GM21529 (cell line): ENCODE measurements at regions not wholly inside any gene's neighbourhood (a gene's known extent, or its start where the extent isn't known, plus 50 kb on each side); places are given as distances from the start of the nearest gene placed in this dataset.

Experiments used
- ATAC-seq: cut with Tn5 transposase; IDR thresholded peaks from one replicate; pipeline ENCODE4 v1.9.1; 2021; ENCODE audit not compliant: unreplicated experiment

DNA sequence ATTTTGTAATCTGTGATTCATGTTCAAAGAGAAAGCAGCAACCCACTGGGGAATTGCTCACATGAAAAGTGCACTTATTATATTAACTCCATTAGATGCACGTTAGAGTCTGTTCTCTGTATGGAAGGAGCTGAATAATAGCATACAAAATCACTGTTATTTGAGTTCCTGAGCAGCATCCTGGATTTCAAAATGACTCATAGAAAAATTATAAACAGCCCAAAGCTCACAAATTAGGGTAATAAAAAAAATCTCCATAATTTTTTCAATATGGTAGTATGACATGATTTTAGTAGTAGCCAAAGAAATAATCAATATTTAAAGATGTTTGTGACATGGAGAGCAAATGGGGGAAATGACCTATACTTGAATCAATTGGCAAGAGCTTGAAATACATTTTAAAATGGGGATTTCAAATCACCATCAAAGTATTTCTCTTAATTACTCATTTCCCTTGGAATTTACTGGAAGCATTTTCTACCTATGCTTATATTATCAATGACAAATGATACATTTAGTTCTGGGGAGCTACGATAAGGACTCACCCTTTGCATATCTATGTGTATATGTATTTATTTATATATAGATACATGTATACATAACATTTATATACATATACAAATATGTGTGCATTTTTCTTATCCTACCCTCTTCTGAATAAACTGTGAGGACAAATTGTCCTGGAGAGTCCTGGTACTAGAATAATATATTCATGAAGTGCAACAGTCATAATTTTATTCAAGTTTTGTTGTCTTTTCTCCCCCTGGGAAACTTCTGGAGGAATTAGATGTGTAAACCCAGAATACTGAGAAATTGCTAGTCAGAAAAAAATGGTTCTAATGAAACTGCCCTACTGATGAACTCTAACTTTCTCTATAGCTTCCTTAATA, 116.3 kb downstream of the RPL22L1 start:
- ATAC-seq, result no peak

DNA sequence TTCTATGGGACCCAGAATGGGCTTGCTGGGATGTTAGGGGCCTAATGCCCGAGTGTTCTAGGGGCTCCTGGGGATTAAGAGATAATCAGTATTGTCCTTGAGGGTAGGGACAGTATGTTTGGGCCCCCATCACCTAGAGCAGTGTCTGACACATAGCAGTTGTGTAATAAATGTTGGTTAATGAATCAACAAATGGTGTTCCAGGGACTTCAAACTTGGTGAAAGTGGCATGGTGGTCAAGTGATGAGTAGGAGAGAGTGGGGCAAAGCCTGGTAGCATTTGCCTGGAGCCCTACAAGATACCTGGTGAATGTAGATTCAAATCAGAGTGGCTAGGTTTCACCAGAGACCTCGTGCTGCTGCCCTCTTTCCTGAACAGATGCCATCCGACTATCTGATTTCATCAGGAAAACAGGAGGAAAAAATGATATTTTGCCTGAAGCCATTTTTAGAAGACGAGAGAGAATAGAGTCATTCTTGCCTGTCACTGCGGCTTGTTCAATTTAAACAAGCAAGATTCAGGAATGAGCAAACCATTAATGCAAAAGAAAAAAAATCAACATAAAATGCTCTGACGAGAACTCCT, 117.3 kb downstream of the RPL22L1 start:
- ATAC-seq, result no peak

DNA sequence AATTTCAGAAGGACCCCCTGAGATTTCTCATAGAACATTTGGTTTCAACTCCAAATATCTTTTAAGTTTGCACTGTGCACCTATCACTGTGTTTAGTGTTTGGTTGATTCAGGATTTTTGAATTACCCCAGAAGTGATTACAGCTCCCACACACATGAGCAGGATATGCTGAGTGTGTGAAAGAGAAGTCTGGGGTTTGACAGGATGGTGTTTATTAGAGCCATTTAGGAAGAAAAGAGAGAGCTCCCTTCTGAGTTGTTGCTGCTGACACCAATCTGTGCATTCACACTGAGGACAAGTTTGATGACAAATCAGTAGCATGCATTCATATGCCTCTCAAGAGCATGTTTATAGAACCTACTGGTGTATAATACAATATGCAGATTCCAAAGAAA, 118.1 kb downstream of the RPL22L1 start:
- ATAC-seq, result no peak

DNA sequence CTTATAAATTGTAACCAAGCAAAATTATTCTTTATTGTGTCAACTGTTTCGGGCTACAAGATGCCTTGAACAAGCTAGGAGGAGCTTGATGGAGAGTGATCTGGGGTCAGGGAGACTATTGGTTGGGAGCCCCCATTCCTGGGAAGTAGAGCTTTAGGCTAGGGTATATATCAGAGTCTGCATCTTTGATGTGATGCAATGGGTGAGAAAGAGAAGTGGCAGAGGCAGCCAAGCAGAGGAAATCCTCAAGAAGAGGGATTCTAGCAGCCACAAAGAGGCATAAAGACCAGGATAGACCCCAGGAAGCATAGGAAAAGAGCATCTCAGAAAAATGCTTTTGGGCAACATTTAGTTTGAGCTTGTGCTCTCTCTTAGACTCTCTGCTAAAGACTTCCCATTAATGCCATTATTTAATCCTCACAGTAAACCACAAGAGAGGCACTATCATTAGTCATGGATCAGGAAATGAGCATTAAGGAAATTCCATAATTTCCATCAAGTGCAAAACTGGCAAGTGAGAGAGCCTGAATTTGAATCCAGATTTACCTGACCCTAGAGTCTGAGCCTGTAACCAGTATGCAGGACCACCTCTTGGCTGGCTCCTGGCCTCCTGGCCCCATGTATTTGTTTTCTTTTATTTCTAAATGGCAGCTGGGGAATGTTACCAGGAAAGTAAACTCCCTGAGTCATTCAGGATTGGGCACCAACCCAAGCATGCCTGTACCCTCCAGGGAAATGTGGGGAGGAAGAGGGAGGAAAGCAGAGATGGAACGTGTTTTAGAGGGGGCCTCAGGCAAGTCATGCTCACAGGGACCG, 118.7 kb downstream of the RPL22L1 start:
- no peak for ATAC-seq

DNA sequence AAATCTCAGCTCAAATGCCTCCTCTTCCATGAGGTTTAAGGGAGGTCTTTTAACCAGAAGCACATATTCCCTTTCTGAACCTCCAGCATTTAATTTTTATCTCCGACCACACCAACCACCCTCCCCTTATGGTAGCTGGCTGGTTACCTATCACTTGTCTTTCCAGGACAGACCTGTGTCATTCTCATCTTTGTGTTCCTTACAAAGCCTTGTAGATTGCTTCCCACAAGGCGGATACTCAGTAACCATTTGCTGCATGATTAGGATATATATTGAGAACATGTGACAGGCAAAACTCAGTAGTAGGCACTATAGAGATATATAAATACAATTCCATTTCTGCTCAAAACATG, 119.5 kb downstream of the RPL22L1 start:
- ATAC-seq, result no peak

DNA sequence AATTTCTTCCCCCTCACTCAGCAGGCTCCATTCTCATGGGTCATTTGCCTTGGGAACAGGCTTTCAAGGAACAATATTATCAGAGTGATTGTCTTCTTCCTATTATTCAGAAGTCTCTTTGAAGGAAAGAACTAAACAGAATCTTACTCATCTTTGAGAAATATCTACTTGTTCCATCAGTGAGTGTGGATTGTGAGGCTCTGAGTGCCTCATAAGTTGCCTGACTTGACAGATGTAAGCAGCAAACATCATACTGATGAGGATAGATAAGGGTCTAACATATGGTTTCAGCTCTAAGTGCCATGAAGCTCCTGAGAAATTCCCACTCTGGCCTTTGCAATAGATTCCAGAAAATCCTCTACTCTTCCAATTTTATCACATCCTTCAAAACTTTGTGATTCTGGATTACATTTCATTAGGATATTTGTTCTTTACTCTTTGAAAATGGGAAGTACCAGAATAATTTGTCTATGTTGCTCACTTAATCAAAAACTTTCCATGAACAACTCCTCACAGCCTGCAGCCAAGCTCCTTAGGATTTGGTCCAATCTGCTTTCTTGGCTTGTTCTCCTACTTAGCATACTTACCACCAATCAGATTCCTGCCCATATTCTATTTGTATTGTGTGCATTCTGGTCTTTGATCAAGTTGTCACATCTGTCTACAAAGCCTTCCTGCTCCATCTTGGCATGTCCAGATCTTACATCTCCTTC, 120.1 kb downstream of the RPL22L1 start:
- ATAC-seq, result no peak

DNA sequence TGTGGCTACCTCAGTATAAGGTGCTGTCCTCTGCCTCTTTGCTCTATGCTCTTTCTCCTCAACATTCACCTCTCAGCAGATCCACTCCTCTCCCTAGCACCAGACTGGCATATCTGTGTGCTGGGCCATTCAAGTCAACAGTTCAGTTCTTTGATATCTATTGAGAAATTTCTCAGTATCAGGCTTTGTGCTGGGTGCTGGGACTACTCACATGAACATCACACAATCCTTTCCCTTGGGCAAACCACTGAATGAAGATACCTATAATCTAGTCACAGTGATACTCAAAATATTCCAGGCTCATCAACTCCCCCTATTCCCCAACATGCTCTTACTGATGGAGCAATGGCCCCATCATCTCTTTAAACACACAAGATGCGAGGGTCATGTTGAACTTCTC, 120.8 kb downstream of the RPL22L1 start:
- ATAC-seq, result no peak

DNA sequence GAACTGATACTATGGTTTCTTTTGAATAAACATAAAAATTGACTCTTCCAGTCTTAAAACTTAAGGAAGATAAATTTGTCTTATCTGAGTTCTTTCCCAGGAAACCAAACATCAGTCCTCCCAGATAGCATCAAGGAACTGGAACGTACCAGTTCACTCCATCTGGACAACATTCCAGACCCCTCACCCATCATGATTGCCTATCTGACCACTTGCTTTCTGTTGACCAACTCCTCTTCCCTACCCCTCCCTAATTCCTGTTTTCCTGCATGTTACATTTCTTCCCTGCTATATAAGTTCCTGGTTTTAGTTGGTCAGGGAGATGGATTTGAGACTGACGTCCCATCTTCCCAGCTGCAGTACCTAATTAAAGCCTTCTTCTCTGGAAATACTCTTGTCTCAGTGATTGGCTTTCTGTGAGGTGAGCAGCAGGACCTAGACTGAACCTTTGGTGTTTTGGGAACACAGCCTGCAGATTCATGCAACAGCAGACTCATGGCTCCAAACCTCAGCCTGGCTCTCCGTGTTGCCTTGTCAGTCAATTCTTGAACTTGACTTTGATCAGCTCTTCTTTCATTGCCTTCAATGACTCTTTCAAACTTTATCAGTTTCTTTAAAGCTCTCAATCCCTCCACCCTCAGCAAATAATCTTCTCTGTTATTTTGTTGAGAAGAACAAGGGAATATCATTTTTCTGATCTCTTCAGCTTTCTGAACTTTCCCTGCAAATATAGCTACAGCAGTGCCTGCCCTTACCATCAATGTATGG, 123.6 kb downstream of the RPL22L1 start:
- no peak for ATAC-seq

DNA sequence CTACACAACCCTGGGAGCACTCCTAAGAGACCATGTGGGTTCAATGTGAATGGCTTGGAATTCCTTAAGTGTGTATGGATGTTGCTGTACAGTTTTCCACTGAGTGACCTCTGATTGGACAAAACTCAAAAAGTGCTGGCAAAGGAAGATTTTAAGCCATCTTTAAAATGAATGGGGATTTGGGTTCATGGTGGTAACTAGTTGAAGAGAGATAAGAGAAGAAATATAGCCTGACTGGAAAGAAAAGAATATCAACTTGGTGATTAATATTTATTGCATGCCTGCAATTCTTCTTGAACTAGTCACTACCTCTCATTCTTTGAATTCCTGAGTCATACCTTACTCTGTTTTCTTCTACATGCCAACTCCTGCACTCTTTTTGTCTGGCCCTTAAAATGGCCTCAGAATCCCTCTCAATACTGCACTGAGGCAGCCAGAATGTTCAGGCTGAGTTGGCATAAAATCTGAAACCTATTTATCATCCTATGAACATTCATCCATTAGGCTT, 124.7 kb downstream of the RPL22L1 start:
- no peak for ATAC-seq

DNA sequence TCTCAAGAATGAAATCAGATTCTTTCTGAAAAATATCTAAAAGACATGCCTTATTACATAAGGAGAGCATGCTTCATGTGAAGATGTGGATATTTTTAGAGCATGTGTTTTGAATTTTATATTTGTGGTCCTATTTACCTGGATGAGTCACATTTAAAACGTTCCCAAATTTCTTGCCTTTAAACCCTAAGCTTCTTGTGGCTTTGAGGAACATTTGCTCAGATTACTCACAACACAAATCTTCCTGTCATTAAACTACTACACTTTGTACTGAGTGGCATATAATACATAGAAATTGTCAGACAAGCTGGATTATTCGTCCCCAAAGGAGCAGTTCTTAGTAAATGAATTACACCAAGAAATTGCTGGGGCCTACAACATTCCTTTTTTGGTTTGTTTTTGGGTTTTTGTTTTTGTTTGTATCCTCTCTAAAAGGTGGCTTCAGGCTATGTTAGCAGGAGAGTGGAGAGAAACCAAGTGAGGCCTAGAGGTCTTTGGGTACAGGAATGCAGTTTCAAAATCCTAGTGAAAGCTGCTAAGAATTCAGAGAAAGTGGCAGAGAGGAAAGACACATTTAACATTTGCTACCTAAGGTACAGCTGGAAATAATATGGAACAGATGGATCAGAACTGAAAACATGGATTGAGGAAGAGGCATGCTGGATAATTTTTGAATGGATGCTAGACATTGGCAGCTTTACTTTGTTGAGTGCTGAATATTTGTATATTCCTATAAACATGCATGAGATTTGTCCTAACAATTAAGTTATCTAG, 128.1 kb downstream of the RPL22L1 start:
- ATAC-seq, result no peak

DNA sequence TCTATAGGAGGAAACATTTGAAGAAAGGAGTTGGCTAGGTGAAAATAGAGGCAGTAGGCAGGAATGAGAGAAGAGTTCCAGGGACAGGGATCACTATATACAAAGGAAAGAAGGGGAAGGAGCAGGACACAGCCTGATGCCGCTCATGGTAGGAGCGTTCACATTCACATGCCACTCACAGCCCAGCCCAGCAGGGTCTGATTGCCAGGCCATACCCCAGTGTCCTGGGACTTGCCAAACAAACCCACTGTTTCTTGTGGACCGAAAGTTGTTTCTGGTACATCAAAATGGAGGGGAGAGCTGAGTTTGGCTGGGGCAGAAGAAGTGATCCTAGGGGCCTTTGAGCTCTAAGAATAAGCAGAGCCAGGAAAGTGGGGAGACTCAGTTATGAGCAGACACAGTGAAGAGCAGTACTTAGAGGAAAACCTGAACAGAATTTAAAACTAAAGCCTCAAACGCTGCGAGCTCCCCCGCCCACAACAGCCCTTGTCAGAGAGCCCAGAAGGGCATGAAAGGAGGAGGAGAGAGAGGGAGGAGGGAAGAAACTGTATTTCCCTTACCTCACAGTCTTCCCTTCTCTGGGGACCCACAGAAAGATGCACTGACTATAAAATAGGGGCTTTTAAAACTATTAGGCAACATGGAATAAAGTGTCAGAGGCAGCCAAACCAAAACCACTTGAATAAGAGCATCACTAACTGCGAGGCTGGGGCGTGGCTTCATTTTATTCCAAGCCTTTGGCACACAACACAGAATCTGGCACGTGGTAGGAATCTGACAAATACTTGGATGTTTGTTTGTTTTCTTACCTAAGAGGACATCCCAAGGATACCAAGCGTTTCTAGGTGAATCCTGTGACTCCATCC, 129.0 kb downstream of the RPL22L1 start:
- no peak for ATAC-seq

DNA sequence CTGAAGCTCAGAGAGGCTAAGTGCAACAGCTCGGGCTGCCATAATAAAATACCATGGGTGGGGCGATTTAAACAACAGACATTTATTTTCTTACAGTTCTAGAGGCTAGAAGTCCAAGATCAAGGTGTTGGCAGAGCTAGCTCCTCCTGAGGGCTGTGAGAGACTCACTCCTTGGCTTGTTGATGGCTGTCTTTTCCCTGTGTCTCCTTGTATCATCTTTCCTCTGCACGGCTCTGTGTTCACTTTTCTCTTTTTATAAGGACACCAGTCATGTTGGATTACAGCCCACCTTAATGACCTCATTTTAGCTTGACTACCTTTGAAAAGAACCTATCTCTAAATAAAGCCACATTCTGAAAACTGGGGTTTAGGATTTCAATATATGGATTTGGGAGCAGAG, 129.7 kb downstream of the RPL22L1 start:
- ATAC-seq, result no peak

DNA sequence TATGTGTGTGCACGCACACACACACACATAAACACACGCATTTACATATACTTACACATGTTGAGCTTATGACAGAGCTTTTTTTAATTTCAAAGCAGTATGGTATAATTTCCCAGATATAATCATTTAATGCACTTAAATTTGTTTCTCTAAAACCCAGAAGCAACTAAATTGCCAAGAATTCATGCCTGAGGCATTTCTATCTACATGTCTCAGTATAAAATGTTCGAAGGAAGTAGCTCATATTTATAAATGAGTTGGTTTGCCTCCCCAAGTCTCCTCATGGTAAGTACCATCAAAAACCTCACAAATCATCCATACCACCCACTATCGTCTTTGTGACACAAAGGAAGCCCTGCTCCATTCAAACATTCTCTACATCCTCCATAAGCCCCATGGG, 130.6 kb downstream of the RPL22L1 start:
- ATAC-seq, result no peak

DNA sequence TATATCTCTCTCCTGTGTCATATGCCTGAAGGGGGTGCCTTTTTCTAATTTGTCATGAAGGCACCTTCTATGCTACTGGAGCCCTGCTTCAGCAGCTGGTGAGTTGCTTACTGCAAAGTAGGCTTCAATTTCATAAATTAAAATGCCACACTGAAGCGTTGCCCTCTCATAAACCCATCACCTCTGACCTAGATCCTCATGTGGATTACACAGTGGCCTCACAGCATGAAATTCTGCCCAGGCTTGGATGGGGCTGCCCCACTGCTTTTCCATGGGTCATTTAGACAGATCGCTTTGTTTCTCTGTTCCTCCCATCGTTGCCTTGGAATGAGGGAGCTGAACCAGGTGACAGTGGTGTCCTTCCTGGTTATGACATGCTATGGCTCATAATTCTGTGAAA, 131.2 kb downstream of the RPL22L1 start:
- no peak for ATAC-seq

DNA sequence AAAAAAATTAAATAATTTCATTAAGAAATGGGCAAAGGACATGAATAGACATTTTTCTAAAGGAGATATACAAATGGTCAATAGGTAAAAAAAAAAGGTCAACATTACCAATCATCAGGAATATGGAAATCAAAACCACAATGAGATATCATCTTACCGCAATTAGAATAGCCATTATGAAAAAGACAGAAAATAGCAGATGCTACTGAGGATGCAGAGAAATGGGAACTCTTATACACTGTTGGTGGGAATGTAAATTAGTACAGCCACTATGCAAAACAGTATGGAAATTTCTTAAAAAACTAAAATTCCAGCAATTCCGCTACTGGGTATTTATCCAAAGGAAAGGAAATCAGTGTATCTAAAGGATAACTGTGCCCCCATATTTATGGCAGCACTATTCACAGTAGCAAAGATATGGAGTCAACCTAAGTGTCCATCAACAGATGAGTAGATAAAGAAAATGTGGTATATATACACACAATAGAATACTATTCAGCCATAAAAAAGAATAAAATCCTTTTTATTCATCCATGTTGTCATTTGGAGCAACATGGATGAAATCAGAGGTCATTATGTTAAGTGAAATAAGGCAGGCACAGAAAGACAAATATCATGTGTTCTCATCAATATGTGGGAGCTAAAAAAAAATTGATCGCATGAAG, 132.4 kb downstream of the RPL22L1 start:
- ATAC-seq, result no peak

DNA sequence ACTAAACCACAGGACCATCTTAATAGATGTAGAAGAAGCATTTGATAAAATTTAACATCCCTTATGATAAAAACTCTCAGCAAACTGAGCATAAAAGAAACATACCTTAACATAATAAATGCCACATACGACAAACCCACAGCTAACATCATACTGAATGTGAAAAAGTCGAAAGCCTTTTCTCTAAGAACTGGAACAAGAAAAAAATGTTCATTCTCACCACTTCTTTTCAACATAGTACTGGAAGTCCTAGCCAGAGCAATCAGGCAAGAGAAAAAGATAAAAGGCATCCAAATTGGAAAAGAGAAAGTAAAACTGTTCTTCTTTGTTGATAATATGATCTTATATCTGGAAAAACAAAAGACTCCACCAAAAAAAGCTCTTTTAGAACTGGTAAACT, 134.2 kb downstream of the RPL22L1 start:
- no peak for ATAC-seq

DNA sequence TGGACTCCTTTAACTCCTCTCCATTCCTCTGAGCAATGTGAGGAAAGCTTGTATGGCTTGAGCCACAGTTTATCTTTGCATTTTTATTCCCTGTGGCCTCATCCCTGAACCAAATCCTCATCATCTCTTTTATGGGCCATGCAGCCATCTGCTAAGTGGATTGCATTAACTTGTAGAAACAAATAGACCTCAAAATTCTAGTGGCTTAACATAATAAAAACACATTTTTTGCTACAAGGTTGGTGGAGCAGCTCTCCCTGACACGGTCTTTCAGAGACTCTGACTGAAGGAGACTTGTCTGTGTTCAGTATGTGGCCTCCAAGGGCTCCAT, 135.3 kb downstream of the RPL22L1 start:
- no peak for ATAC-seq

DNA sequence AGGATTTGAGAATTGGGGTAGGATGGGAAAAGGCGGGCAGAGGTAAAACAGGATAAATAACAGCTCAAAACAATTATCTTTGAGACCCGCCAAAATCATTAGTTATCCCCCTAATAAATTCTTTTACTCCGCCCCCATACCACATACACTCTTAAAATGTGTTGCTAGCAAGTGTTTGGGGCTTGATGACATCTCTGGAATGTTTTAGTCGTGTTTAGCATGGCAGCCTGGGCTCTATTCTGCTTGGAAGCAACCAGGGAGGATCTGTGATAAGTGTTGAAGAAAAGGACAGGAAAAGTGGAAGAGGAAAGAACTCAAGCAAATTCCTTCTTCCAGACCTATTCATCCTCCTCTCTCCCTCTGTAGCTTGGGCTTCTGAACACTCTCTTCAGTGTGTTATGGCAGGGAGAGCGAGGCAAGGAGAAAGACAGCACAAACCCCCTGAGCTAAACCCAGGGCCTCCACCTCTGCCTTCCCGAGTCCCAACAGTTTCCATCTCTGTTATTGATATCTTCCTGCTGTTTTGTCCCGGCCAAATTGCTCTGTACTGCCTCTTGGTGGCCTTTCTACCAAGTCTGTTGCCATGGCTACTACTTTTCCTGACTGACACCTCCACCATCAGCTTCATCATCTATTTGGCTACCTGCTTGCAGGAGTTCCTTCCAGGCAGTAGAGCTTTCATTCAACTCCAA, 135.8 kb downstream of the RPL22L1 start:
- no peak for ATAC-seq
